GM18517 (cell line): ENCODE measurements at regions not wholly inside any gene's neighbourhood (a gene's known extent, or its start where the extent isn't known, plus 50 kb on each side); places are given as distances from the start of the nearest gene placed in this dataset.

Source experiments
- ATAC-seq: cut with Tn5 transposase; IDR thresholded peaks from one replicate; pipeline ENCODE4 v1.9.1; 2021; ENCODE audit warnings: mild to moderate bottlenecking, moderate library complexity; ENCODE audit not compliant: unreplicated experiment

DNA sequence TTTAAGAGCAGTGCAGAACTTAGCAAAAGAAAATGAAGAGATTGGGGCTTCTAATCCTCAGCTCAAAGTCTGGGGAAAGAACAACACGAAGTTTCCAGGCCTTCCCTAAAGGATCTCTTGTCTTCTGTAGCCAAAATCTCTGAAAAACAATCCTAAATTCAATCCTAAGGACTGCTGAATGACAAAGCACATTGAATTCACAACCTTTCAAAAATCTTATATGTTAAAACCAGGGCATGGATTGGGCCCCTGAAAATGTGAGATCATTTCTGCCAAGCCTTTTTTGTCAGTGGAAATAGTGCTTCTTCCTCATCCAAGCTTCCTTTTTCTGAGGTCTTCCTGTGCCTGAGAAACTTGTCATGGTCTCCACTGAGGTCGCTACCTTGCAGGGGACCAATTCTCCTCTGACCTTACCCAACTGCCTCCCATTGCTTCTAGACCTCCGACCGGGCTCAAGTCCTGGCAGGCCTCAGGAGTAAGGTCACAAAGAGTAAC is 126.2 kb upstream of the ARID1B start:
- no peak for ATAC-seq

GRCh38 chr6:156648616-156649015 is 128.6 kb upstream of the ARID1B start:
- no peak for ATAC-seq

- ATAC-seq = no peak
Measured at GRCh38 chr6:156647991-156648390, 129.2 kb upstream of the ARID1B start.

- no peak for ATAC-seq
Measured at GRCh38 chr6:156647140-156647784, 129.9 kb upstream of the ARID1B start.

DNA sequence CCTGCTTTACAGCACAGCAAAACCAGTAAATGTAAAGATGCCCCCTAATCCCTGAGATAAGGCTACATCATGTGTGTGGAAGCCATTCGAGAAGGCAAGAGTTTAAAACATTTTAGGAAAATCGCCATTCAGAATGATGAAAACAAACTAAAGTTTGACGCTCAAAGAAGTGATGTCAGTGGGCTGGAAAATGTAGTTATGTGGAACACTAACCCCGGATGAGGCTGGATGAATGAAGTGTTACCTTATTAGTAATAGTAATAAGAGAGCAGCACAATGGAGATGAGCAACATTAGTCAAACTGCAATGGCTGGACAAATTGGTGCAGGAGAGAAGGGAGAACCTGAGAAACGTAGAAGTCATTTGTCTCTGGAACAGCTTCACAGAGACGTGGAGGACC is 130.7 kb upstream of the ARID1B start:
- ATAC-seq = no peak

DNA sequence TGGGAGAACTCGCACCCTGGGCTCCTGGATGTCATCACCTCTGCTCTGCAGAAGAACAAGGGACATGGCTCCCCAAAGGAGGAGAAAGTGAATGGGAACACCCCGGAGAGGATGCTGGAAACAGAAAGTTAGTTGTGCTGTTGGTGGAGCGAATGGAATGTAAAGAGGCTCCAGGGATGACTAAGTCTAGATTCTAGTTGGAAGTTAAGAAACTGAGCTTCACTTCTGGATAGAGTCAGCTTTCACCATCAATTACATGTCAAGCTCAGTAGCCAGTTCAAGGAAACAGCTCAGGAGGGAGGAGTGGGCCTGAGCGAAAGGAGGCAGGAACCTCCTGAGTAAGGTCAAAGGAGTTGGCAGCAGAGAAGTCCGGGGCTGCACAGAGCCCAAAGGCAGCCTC is 132.1 kb upstream of the ARID1B start:
- no peak for ATAC-seq

DNA sequence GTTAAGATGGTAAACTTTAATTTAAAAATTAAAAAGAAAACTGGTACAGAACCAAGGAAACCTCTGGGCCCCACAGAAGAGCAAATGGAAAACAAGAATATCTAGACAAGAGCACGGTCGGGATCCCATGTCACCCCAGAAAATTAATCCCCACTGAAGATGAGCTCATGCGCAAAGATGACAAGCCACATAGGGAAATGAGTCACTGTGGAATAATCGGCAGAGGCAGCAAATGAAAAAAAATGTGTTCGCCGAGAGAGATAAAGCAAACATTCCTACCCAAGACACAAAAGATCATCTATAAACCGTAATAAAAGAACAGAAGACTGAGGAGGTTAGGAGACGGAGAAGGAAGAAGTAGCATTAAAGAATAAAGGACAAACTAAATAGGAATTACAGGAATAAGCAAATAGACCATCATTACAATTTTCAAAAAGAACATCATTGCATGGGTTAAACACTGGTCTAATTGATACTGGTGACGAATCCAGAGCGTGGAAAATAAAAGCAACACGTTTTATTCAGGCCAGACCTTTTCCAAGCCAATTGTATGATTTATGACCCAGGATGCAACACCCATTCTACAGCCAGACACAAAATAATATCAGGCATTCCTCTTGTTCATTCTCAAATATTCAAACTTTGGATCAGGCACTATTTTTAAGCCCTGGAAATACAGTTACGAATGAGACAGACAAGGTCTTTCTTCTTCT is 138.0 kb upstream of the ARID1B start:
- no peak for ATAC-seq

DNA sequence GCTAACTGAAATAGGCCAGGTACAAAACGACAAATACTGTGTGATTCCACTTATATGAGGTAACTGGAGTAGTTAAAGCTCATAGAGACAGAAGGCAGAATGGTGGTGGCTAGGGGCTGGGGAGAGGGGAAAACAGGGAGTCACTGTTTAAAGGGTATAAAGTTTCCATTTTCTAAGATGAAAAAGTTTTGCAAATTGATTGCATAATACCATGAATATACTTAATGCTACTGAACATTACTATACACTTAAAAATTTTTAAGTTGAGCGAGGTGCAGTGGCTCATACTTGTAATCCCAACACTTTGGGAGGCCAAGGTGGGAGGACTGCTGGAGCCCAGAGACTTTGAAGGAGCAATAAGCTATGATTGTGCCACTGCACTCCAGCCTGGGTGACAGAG is 138.6 kb upstream of the ARID1B start:
- no peak for ATAC-seq

DNA sequence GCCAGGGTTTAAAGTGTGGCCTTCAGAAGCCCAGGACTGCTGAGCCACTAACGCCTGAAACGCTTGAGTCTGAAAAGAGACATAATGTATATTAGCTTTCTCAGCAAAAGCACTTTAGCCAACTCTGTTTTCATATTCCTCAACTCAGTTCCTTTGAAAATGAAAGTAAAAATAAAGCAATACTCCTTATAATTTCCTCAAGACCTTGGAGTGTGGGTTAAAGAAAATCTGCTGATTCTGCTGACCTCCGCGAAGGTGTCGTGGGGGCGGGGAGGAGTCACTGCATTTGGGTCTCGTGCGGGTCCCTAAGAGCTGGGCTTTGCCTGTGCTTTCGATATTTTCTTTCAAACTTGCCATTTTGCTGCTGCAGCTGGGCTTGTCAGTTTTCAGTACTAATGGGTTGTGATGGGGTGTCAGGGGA is 142.2 kb upstream of the ARID1B start:
- ATAC-seq = no peak

DNA sequence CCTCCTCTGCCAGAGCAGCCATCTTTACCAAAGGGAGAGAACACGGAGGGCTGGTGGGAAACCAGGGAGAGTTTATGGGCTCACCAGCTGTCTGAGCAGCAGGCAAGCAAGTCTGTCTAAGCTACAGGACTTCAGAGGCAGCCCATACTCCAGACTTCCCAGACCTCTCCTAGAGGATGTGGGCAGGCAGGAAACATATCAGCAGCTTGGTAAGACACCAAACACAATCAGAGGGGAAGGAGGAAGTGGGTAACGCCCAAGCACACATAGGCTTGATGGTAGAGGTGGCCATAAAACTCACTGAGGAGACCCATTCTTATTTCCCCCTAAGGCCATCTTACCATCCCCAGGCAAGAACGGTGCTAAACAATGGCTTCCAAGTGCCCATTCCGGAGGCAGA is 143.1 kb upstream of the ARID1B start:
- ATAC-seq = no peak

DNA sequence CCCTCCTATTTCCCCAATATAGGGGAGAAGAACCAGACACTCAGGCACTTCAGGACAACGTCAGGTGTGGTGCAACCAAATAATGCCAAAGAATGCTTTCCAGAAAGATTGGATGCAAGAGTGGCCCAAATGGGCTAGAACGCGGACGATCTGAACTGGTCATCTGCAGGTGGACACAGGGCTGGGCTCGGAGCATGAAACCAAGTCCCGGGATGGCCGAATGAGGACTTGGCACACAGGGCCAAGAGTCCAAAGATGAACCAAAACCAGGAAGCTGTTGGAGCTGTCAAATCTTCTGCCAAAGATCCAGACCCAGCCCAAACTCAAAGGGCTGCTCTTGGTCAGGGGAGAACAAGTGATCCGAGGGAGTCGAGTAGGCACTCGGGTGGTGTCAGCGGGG is 143.9 kb upstream of the ARID1B start:
- ATAC-seq = no peak

DNA sequence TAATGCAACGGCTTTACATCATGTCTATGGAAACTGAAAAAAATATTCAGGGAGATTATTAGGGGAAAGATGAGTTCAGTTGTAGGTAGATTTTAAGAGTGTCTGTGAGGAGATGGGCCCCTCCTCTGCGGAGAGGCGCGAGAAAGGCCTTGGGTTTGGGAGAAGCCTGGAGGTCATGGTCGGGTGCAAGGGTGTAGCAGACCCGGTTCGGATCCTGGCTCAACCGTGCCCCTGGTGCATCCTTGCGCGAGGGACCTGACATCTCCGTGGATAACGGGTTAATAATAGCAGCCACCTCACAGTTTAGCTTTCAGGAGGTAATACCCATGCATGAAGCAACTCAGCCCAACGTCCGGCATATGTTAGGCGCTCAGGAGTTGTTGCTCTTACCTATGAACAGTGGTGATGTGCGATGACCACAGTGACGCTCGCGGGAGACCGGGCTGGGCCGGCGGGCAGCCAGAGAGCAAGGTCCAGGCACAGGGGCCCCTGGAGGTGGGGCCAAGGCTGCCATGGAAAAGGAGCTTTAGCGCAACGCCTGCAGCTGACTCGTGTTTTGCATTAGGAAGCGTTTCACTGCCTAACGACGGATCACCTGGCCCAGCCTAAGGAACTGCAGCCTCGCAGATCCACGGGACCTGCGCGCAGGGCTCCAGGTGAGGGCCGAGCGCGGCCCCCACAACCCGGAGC is 146.4 kb upstream of the ARID1B start:
- no peak for ATAC-seq

- ATAC-seq = no peak
Measured at GRCh38 chr6:156628805-156629204, 148.4 kb upstream of the ARID1B start.

DNA sequence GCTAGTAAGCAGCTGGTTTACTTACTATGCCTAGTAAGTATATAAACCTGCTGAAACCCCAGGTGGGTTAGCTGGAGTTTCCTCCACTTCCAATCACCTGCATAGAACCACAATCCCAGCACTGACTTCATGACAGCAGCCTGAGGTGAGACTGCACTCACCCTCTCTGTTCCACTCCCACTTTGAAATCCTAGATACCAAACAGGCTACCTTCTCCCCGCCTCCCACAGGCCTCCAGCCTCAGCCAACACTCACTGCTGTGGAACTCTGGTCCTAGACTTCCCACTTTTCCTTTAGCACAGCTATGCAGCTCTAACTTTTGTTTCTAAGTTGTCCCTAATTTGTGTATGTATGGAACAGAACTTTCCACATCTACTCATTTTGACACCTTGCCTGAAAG is 149.7 kb upstream of the ARID1B start:
- no peak for ATAC-seq

DNA sequence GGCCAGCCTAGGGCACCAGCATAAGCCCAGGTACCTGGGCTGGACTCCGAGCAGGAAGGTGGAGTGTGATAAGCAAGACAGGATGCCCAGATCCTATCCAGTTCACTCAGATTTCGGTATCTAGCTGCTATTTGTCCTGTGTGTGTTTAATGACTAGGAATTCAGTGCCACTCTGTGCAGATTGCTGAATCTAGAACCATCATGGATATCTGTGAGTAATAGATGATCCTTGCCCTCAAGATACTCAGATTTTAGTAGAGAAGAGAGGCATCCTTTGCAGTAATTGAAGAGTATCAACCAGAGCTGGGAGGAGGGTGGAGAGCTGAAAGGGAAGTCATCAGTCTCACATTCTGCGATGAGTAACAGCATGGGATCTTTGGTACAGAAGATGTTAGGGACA is 155.0 kb upstream of the ARID1B start:
- no peak for ATAC-seq

DNA sequence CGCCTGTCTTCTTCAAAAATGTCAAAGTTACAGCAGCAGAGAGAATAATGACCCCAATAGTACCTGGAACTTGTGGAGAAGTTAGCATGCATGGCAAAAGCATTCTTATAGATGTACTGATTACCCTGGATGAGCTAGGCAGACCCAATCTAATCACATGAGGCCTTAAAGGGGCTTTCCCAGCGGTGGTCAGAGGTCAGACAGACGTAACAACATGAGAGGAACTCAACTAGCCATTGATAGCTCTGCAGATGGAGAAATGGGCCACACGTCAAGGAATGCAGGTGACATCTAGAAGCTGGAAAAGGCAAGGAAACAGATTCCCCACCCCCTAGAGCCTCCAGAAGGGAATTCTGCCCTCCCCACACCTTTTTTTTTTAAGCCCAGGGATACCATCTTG is 156.8 kb upstream of the ARID1B start:
- no peak for ATAC-seq

- ATAC-seq = no peak
Measured at GRCh38 chr6:156618600-156619205, 158.5 kb upstream of the ARID1B start.

GRCh38 chr6:156617941-156618340 is 159.2 kb upstream of the ARID1B start:
- no peak for ATAC-seq

DNA sequence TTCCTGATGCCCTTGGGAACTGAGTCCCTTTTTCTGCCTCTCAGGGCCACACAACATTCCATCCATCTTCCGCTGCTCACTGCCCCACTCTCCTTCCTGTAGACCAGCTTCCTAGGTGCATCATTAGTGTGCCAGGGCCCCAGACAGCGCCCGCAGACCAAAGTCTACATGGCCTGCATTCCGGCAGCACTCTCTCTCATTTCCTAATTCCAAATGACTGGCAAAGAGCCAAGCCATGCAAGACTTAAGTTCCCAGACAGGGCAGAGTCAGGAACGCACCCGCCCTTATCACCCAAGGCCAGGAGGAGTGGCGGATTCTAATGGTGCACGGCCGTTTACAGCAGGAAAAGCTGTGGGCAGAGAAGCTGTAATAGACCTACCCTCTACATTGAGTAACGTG is 159.8 kb upstream of the ARID1B start:
- ATAC-seq = no peak

DNA sequence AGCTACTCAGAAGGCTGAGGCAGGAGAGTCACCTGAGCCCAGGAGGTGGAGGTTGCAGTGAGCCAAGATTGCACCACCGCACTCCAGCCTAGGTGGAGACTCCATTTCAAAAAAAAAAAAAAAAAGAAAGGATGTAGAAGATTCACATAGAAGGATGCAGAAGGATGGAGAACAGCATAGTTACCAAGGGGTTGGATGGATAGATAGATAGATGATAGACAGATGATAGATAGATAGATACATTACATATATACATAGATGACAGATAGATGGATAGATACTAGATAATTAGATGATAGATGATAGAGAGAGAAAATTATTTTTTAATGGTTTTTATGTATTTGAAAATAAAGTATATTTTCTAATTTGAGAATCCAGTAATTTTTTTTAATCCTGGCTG is 160.7 kb upstream of the ARID1B start:
- ATAC-seq = no peak

DNA sequence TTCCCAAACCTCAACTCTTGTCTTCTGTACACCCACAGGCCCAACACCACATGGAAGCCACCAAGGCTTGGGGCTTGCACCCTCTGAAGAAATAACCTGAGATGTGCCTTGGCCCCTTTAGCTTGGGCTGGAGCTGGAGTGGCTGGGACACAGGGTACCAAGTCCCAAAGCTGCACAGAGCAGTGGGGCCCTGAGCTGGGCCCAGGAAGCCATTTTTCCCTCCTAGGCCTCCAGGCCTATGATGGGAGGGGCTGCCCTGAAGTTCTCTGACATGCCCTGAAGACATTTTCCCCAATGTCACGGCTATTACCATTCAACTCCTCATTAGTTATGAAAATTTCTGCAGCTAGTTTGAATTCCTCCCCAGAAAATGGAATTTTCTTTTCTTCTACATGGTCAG is 163.2 kb upstream of the ARID1B start:
- no peak for ATAC-seq

- no peak for ATAC-seq
Measured at GRCh38 chr6:156612361-156612760, 164.8 kb upstream of the ARID1B start.
